Epithelial cell of esophagus (primary cell): ENCODE measurements at regions not wholly inside any gene's neighbourhood (a gene's known extent, or its start where the extent isn't known, plus 50 kb on each side); places are given as distances from the start of the nearest gene placed in this dataset.
A peak's percentile ranks its signal among the peaks of the same experiment; 100 is the strongest.

ENCODE experiments used
- DNase-seq: peaks from one replicate; pipeline ENCODE4 v3.0.0; 2010; ENCODE audit warnings: low read depth
- H3K4me3 ChIP-seq: 2 replicates; pipeline ENCODE4 v1.5.1; 2011; ENCODE audit warnings: mild to moderate bottlenecking, low read length, control low read depth
- TF ChIP-seq, protein P1 (sequence below): IDR thresholded peaks from 2 replicates; pipeline ENCODE4 v1.5.1; 2011; ENCODE audit warnings: low read depth, mild to moderate bottlenecking, low read length, control low read depth, inconsistent platforms; ENCODE audit not compliant: insufficient read depth; ENCODE audit errors: missing control alignments

DNA sequence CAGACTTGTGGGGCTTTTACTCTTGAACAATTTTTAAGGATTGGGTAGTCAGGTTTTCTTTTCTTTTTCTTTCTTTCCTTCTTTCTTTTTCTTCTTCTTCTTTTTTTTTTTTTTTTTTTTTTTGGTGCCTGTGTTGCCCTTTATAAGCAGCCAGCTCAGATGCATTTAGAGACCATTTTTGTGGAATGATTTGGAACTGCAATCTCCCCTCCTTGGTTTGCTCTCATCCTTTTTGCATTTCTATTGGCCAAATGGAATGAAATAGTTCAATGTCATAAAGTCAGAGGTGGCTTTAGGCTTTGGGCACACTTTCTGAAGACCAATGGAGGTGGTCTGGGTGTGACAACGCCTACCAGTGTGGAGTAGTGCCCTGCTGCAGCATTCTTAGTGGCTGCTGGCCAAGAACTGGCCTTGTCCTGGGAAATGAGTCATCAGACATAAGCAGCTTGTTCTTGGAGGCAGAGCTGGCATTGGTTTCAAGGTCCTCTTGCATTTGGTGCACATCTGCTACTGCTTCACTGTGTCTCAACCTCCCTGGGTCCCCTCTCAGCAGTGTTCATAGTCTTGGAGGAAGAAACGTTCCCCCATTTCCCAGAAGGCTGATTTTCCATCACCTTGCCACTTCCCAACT is 84.5 kb downstream of the CT47B1 start:
- H3K4me3 ChIP-seq = no peak overlapping the region
- peak; percentile 47 for DNase-seq
- TF ChIP-seq, protein P1, sequence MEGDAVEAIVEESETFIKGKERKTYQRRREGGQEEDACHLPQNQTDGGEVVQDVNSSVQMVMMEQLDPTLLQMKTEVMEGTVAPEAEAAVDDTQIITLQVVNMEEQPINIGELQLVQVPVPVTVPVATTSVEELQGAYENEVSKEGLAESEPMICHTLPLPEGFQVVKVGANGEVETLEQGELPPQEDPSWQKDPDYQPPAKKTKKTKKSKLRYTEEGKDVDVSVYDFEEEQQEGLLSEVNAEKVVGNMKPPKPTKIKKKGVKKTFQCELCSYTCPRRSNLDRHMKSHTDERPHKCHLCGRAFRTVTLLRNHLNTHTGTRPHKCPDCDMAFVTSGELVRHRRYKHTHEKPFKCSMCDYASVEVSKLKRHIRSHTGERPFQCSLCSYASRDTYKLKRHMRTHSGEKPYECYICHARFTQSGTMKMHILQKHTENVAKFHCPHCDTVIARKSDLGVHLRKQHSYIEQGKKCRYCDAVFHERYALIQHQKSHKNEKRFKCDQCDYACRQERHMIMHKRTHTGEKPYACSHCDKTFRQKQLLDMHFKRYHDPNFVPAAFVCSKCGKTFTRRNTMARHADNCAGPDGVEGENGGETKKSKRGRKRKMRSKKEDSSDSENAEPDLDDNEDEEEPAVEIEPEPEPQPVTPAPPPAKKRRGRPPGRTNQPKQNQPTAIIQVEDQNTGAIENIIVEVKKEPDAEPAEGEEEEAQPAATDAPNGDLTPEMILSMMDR = no peak

DNA sequence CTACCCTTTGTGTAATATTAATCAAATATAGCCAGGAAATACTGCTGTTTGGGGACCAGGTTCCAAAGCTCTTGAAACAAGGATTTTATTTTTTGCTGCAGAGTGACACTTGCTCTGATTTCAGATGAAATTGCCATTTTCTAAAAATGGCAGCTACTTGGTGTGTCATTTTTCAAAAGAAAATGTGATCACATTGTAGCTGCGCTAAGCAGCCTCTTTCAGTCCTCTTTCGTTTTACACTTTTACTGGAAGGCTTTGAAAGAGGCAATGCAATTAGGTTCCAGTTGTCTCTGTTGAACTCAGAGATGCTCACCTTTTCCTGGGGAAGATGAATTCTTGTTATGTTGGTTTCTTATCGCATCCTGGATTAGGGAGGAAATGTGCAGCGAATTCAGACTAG is 85.1 kb downstream of the CT47B1 start:
- TF ChIP-seq, protein P1 = no peak
- H3K4me3 ChIP-seq = no peak overlapping the region
- no peak for DNase-seq

DNA sequence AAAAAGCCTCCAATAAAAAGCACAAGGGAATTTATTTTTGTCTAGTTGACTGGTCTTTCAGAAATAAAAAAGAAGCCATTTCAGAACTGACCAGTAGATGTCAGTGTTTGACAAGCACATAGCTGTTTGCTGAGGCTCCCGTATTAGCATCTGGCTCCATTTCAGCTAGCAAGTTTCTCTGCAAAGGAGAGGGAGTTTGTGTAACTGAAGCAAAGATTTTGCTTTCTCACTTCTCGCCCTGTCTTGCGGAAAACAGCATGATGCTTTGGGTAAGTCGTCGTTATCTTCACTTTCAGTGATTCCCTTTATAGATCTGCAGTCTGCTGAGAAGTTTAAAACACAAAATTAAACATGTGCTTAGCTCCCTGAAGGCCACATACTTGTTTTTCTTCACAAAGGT is 85.5 kb downstream of the CT47B1 start:
- no peak overlapping the region for H3K4me3 ChIP-seq
- peak; percentile 60 for DNase-seq

DNA sequence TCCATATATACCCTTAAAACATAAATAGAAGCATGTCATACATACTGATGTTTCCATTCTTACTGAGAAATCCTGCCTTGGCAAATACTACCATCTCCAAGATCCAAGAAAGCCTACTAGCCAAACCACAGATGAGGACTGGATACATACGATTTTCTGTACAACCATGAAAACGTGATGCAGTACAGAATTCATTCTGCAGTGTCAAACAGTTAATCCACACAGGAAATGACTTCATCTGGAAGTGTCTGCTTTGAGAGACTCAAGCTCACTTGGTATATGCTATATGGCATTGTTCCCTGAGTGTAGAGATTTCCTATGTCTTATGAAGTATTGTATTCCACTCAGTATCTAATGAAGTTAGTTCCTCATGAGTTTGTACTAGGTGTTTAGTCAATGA is 94.3 kb downstream of the CT47B1 start:
- H3K4me3 ChIP-seq = no peak overlapping the region
- TF ChIP-seq, protein P1 = no peak
- peak; percentile 24 for DNase-seq

More for the DNA sequence above, 85.5 kb downstream of the CT47B1 start:
- TF ChIP-seq, protein P1 = peak; percentile 67

DNA sequence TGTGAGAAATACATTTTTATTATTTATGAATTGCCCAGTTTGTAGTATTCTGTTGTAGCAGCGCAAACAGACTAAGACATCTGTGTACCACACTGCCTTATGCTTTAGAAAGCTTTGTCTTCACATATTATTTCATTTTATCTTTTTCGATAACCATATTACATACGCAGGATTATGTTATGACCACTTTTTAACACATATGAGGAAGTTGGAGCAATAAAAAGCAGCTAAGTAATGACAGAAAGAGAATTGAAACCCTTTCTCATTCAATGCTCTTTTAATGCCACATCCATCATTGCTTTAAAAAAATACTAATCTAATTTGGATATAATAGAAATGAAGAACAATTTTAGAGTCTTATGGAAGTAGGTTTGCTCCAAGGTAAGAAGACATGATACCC is 99.7 kb downstream of the CT47B1 start:
- TF ChIP-seq, protein P1 = no peak
- no peak overlapping the region for H3K4me3 ChIP-seq
- DNase-seq = no peak

DNA sequence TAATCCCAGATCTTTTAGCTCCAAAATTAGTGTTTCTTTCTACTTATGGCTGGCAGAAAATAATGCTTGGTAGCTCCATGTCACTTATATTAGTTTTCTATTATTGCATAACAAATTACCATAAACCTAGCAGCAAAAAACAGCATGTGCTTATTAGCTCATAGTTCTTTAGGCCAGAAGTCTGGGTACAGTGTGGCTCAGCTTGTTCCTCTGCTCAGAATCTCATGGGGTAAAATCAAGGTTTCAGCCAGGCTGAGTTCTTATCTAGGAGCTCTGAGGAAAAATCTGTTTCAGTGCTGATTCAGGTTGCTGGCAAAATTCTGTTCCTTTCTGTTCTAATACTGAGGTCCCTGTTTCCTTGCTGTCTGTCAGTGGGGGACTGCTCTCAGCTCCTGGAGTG is 101.1 kb downstream of the CT47B1 start:
- no peak for DNase-seq
- H3K4me3 ChIP-seq = no peak overlapping the region
- TF ChIP-seq, protein P1 = no peak

DNA sequence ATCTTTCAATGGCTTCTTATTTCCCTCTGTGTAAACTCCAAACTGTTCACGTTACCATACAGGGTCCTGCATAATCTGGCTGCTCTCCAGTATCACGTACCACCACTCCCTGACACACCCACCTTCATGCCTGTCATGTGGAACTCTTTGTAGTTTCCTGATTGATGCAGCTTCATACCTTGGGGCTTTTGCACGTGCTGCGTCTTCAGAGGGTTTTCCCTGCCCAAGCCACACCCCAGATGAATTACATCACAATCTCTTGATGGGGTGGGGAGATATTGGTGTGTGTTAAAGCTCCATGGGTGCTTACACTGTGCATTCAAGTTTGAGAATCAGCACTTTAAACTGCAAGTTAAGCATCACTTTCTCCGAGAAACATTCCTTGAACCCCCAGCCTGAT is 101.9 kb downstream of the CT47B1 start:
- no peak for DNase-seq
- H3K4me3 ChIP-seq = no peak overlapping the region
- TF ChIP-seq, protein P1 = no peak
